ENCODE measurements at regions not wholly inside any gene's neighbourhood (a gene's known extent, or its start where the extent isn't known, plus 50 kb on each side); places are given as distances from the start of the nearest gene placed in this dataset.
"Not testable (repeated sequence)": the region's sequence is repeated elsewhere in the genome, so short reads cannot be mapped to it uniquely, and the experiment has no call there.

DNA sequence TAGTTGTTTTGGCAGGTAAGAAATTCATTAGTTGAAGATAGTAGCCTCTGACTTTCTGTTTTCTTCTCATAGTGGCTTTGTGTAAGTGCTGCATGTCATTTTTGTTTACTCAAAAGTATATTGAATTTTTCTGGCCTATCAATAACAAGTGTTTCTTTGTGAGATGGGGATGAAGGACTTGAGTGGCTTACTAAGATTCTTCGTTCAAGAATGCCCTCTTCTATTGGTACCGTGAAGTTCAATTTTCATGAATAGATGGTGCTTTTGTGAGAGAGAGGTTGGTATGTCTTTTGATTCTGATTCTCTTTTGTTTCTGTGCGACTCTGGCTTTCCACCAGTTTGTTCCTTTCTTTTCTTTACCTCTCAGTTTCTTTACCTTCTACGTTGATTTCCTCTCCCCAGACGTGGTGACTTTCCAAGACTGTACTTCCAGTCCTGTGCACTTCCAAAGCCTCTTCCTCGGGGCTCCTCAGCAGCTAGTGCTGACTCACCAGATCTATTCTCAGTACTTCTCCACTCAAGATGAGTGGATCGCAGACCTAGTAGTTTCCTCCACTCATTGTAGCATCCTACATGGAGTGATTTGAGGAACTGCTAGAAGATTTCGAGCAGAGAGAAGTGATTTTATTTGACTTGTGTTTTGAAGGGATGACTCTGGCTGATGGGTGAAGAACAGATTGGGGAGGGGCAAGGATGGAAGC, 82.0 kb upstream of the EPHB3 start:
- no peak for DNase-seq

DNA sequence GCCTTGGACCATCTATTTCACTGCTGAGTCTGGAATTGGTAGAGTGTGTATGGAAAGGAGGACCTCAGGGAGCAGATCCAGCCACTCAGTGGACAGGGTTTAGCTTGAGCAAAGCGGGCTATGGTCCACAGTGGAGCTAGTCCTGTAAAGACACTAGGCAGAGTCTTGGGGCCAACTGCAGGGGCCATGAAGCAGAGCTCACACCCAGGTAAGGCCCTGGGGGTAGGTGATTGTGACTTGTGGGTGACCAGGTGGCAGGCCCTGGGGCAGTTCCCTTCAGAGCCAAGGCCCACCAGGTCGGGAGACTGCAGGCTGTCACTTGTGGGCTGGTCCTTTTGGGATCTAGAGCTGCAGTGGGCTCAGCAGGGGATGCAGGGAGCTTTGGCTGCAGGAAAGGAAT, 80.8 kb upstream of the EPHB3 start:
- DNase-seq = no peak

DNA sequence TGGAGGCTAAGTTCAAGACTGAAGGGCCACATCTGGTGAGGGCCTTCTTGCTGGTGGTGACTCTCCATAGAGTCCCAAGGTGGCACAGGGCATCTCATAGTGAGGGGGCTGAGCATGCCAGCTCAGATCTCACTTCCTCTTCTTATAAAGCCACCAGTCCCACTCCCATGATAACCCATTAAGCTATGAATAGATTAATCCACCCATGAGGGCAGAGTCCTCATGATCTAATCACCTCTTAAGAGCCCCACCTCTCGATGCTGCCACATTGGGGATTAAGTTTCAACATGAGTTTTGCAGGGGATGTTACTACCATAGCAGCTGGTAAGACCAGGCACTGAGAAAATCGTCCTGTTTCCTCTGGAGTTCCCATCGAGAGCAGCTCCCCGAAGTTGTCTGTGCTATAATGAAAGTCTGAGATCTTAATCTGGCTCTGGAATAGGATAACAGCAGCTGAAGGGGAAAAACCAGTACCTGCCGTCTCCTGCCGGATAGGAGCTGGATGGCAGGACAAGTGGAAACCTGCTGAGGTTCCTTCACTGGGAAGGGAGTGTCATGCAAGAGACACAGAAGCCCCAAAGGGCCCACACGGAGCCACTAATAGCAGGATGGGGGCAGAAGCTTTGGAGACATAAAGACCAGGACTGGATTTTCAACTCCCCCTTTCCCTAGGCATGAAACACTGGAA, 79.5 kb upstream of the EPHB3 start:
- no peak for DNase-seq

GRCh38 chr3:184485241-184485640, 76.3 kb upstream of the EPHB3 start:
- DNase-seq = no peak

DNA sequence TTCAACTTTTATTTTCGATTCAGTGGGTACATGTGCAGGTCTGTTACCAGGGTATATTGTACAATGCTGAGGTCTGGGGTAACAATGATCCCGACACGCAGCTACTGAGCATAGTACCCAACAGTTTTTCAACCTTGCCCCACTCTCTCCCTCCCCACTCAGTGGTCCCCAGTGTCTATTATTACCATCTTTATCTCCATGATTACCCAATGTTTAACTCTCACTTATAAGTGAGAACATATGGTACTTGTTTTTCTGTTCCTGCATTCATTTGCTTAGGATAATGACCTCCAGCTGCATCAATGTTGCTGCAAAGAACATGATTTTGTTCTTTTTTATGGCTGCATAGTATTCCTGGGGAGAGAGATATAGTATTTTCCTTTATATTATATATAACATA, 75.7 kb upstream of the EPHB3 start:
- no peak for DNase-seq

- no peak for DNase-seq
Measured at GRCh38 chr3:184486614-184487013, 75.0 kb upstream of the EPHB3 start.

DNA sequence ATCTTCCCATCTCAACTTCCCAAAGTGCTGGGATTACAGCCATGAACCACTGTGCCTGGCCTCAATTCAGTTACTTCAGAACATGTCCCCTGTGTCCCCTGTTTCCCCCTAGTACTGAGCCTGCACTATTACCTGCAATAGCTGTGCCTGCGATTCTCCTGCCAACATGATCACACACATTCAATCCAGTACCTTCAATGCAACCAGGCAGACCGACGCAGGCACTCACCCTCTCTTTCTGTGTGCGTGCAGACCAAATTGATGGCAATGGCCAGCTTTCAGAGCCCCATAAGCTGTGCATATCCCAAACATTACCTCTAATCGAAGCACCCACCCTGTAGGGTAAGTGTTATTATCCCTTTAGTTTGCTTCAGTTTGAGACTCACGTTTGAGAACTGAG, 73.0 kb upstream of the EPHB3 start:
- DNase-seq = no peak

DNA sequence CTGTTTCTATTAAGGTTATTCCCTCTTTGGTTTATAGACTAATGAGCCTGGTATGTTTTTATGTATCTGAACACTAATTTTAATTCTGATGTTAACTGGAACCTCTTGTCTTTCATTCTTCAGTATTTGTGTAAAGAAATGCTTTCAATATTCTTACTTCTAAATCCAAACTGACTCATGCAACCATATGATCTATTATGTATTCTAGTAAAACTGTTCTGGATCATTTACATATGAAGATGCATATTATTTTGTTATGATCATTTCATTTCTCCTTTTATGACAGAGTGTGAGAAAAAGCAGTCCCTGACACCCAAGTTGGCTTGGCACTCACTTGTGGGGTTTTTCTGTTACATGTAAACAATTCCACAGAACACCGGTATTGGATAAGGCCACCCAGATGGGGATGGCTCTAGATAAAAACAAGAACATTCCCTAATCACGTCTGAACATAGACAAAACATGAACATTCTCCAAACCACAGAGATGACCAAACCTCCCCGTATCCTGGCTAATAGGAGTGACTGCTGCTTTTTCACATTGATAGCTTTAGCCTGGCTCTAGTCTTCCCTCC, 72.2 kb upstream of the EPHB3 start:
- DNase-seq = no peak

- no peak for DNase-seq
Measured at GRCh38 chr3:184491011-184491576, 70.5 kb upstream of the EPHB3 start.

DNA sequence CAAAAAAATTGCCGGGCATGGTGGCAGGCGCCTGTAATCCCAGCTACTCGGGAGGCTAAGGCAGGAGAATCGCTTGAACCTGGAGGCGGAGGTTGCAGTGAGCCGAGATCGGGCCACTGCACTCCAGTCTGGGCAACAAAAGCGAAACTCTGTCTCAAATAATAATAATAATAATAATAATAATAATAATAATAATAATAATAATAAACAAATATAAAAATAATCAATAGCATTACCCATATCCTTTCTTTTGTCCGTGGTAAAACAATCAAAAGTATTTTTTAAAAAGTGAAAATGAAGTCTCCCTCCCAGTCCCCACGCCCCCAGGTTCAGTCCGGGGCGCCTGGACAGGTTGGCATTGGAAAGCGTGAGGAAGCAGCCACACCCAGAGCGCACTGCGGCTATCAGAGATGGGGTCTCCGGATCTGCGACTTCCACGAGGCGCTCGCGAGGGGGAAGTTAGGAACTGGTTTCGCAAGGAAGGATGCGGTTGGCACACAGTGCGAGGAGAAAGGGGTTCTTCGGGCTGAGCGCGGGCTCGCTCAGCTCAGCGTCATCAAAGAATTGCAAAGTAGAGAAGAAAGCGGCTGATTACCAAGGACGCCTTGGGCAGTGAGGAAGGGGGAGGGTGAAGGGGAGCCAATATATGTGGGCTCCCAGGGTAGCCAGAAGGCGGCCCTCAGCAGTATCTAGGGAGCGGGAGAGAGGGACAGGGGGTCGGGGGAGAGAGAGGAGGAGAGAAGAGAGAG, 69.5 kb upstream of the EPHB3 start:
- peak in 1 of 2 donors; percentile 55 for DNase-seq

- no peak for DNase-seq
Measured at GRCh38 chr3:184496933-184497332, 64.7 kb upstream of the EPHB3 start.

GRCh38 chr3:184497804-184498203, 63.8 kb upstream of the EPHB3 start:
- DNase-seq = no peak

GRCh38 chr3:184498986-184499606, 62.5 kb upstream of the EPHB3 start:
- no peak for DNase-seq

GRCh38 chr3:184500344-184500923, 61.2 kb upstream of the EPHB3 start:
- no peak for DNase-seq

DNA sequence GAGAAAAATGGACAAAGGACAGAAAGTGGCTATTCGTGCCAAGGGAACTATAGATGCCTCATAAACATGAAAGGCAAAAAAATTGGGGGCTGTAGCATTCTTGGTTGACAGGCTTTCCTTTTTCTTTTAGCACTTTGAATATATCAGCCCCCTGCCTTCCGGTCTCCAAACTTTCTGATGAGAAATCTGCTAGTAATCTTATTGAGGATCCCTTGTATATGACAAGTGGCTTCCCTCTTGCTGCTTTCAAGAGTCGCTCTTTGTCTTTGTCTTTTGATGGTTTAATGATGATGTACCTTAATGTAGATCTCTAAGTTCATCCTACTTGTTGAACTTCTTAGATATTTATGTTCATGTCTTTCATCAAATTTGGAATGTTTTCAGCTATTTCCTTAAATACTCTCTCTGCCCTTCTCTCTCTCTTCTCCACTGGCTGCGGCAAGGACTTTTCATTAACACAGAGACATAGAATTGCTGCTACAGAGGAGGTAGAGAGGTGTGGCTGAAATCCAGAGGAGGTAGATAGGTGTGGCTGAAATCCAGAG, 59.4 kb upstream of the EPHB3 start:
- DNase-seq = no peak

GRCh38 chr3:184502841-184503240, 58.7 kb upstream of the EPHB3 start:
- DNase-seq = not testable (repeated sequence)

- DNase-seq = no peak
Measured at GRCh38 chr3:184503647-184504046, 57.9 kb upstream of the EPHB3 start.

- DNase-seq = no peak
Measured at GRCh38 chr3:184505076-184505878, 56.3 kb upstream of the EPHB3 start.

GRCh38 chr3:184506561-184506991, 55.0 kb upstream of the EPHB3 start:
- no peak for DNase-seq

GRCh38 chr3:184508938-184509337, 52.6 kb upstream of the EPHB3 start:
- no peak for DNase-seq

DNA sequence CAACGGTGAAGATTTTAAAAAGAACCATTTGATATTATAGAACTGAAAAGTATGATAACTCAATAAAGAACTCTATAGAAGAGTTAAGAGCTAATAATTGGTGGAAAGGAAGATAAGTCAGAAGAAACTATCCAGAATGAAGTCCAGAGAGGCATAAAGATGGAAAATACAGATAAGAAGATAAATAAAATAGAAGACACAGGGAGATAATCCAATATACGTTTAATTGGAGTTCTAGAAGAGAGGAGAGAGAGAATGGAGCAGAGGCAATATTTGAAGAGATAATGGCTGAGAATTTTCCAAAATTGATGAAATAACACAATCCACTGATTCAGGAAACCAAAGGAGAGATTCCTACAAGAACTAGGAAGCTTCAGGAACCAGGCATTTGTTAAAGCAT, 49.8 kb upstream of the EPHB3 start:
- DNase-seq = no peak

All from CD4-positive, alpha-beta T cell treated with Interleukin-1 beta for 1 hour (primary cell).